ENCODE measurements at regions not wholly inside any gene's neighbourhood (a gene's known extent, or its start where the extent isn't known, plus 50 kb on each side); places are given as distances from the start of the nearest gene placed in this dataset.

GRCh38 chr10:105702211-105702610 lies 1061.1 kb downstream of the SORCS3 start:
- TF ChIP-seq TEAD4 (CRISPR knock-in tag; IDR thresholded peaks at IDR 0.05) (no peak), ZBTB21 (CRISPR knock-in tag; IDR thresholded peaks at IDR 0.05; ENCODE audit: borderline replicate concordance) (no peak), ZNF138 (CRISPR knock-in tag; conservative IDR thresholded peaks at IDR 0.05) (no peak), SMAD3 (CRISPR knock-in tag; IDR thresholded peaks at IDR 0.05; ENCODE audit: borderline replicate concordance) (no peak), E2F5 (CRISPR knock-in tag; IDR thresholded peaks at IDR 0.05) (no peak), TCF7 (CRISPR knock-in tag; IDR thresholded peaks at IDR 0.05; ENCODE audit: low read depth) (no peak), GABPB1 (CRISPR knock-in tag; IDR thresholded peaks at IDR 0.05) (no peak), ATF6 (CRISPR knock-in tag; IDR thresholded peaks at IDR 0.05) (no peak), NR1H2 (CRISPR knock-in tag; IDR thresholded peaks at IDR 0.05) (no peak)
- TF ChIP-seq, protein P1, sequence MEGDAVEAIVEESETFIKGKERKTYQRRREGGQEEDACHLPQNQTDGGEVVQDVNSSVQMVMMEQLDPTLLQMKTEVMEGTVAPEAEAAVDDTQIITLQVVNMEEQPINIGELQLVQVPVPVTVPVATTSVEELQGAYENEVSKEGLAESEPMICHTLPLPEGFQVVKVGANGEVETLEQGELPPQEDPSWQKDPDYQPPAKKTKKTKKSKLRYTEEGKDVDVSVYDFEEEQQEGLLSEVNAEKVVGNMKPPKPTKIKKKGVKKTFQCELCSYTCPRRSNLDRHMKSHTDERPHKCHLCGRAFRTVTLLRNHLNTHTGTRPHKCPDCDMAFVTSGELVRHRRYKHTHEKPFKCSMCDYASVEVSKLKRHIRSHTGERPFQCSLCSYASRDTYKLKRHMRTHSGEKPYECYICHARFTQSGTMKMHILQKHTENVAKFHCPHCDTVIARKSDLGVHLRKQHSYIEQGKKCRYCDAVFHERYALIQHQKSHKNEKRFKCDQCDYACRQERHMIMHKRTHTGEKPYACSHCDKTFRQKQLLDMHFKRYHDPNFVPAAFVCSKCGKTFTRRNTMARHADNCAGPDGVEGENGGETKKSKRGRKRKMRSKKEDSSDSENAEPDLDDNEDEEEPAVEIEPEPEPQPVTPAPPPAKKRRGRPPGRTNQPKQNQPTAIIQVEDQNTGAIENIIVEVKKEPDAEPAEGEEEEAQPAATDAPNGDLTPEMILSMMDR (IDR thresholded peaks at IDR 0.05), result no peak
- TF ChIP-seq, protein P2, sequence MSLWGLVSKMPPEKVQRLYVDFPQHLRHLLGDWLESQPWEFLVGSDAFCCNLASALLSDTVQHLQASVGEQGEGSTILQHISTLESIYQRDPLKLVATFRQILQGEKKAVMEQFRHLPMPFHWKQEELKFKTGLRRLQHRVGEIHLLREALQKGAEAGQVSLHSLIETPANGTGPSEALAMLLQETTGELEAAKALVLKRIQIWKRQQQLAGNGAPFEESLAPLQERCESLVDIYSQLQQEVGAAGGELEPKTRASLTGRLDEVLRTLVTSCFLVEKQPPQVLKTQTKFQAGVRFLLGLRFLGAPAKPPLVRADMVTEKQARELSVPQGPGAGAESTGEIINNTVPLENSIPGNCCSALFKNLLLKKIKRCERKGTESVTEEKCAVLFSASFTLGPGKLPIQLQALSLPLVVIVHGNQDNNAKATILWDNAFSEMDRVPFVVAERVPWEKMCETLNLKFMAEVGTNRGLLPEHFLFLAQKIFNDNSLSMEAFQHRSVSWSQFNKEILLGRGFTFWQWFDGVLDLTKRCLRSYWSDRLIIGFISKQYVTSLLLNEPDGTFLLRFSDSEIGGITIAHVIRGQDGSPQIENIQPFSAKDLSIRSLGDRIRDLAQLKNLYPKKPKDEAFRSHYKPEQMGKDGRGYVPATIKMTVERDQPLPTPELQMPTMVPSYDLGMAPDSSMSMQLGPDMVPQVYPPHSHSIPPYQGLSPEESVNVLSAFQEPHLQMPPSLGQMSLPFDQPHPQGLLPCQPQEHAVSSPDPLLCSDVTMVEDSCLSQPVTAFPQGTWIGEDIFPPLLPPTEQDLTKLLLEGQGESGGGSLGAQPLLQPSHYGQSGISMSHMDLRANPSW (CRISPR knock-in tag; conservative IDR thresholded peaks at IDR 0.05; ENCODE audit: low read depth), result no peak
- TF ChIP-seq, protein P3, sequence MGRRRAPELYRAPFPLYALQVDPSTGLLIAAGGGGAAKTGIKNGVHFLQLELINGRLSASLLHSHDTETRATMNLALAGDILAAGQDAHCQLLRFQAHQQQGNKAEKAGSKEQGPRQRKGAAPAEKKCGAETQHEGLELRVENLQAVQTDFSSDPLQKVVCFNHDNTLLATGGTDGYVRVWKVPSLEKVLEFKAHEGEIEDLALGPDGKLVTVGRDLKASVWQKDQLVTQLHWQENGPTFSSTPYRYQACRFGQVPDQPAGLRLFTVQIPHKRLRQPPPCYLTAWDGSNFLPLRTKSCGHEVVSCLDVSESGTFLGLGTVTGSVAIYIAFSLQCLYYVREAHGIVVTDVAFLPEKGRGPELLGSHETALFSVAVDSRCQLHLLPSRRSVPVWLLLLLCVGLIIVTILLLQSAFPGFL (CRISPR knock-in tag; IDR thresholded peaks at IDR 0.05; ENCODE audit: borderline replicate concordance), result no peak
